WTC11 (cell line): ENCODE measurements at regions not wholly inside any gene's neighbourhood (a gene's known extent, or its start where the extent isn't known, plus 50 kb on each side); places are given as distances from the start of the nearest gene placed in this dataset.

Source experiments
- ATAC-seq: fragments of 200-7000 bp; cut with Tn5 transposase; 2 replicates; pipeline ENCODE4 v1.10.0; 2021; ENCODE audit warnings: mild to moderate bottlenecking, moderate library complexity
- CTCF ChIA-PET: fragments of 300-600 bp; sonication (Branson Sonifier 250); formaldehyde crosslinking; loops from one replicate; lab custom pipeline; 2021; ENCODE audit warnings: antibody characterized with exemption; lab: Charles Lee
- POLR2A ChIA-PET: fragments of 350-600 bp; sonication (Branson Sonifier 250); formaldehyde crosslinking; loops from one replicate; lab custom pipeline; 2021; ENCODE audit warnings: antibody characterized with exemption; lab: Charles Lee
- DNase-seq: peaks from one replicate; pipeline ENCODE4 v3.0.0; 2021; ENCODE audit warnings: low spot score
- H3K27ac Mint-ChIP-seq: 2 replicates; pipeline ENCODE4 v1.8.0; 2021; ENCODE audit warnings: mixed read lengths
- H3K27me3 Mint-ChIP-seq: 2 replicates; pipeline ENCODE4 v1.8.0; 2021; ENCODE audit warnings: low read depth, mild to moderate bottlenecking, moderate library complexity, mixed read lengths
- H3K36me3 Mint-ChIP-seq: 2 replicates; pipeline ENCODE4 v1.8.0; 2021; ENCODE audit warnings: mixed read lengths
- H3K4me1 Mint-ChIP-seq: 2 replicates; pipeline ENCODE4 v1.8.0; 2022; ENCODE audit warnings: mixed read lengths
- H3K4me3 Mint-ChIP-seq: 2 replicates; pipeline ENCODE4 v1.8.0; 2021; ENCODE audit warnings: mild to moderate bottlenecking, moderate library complexity, mixed read lengths
- H3K9me3 Mint-ChIP-seq: 2 replicates; pipeline ENCODE4 v1.8.0; 2021; ENCODE audit warnings: mixed read lengths
- ARID4B ChIP-seq: sonication (generic); formaldehyde crosslinking; IDR thresholded peaks from 2 replicates; pipeline ENCODE4 v1.8.0; 2023; ENCODE audit warnings: missing genetic modification reagents, mild to moderate bottlenecking, borderline replicate concordance
- ATF2 ChIP-seq: sonication (generic); formaldehyde crosslinking; IDR thresholded peaks from 2 replicates; pipeline ENCODE4 v1.8.1; 2022; ENCODE audit warnings: low read depth, missing genetic modification reagents, borderline replicate concordance
- CREM ChIP-seq: sonication (generic); formaldehyde crosslinking; IDR thresholded peaks from 2 replicates; pipeline ENCODE4 v1.8.1; 2022; ENCODE audit warnings: mild to moderate bottlenecking, missing genetic modification reagents, moderate library complexity
- E2F4 ChIP-seq: sonication (generic); formaldehyde crosslinking; IDR thresholded peaks from 2 replicates; pipeline ENCODE4 v1.8.1; 2022; ENCODE audit warnings: low read depth, mild to moderate bottlenecking, moderate library complexity, missing genetic modification reagents, borderline replicate concordance
- FOXP1 ChIP-seq: sonication (generic); formaldehyde crosslinking; IDR thresholded peaks from 2 replicates; pipeline ENCODE4 v1.8.0; 2022; ENCODE audit warnings: missing genetic modification reagents, mild to moderate bottlenecking, moderate library complexity, borderline replicate concordance
- HMGA2 ChIP-seq: fragments of 250-450 bp; sonication (Bioruptor Pico); IDR thresholded peaks from 2 replicates; pipeline ENCODE4 v1.4.0; 2021; ENCODE audit warnings: mild to moderate bottlenecking, moderate library complexity
- NFE2L1 ChIP-seq: sonication (generic); formaldehyde crosslinking; IDR thresholded peaks from 2 replicates; pipeline ENCODE4 v1.8.1; 2023; ENCODE audit warnings: missing genetic modification reagents
- NR3C1 ChIP-seq: sonication (generic); formaldehyde crosslinking; conservative IDR thresholded peaks from 2 replicates; pipeline ENCODE4 v1.8.1; 2023; ENCODE audit warnings: low read depth, mild to moderate bottlenecking, missing genetic modification reagents
- OVOL2 ChIP-seq: fragments of 250-450 bp; sonication (Bioruptor Pico); IDR thresholded peaks from 2 replicates; pipeline ENCODE4 v1.9.0; 2021; ENCODE audit warnings: mild to moderate bottlenecking, borderline replicate concordance
- RELA ChIP-seq: sonication (generic); formaldehyde crosslinking; IDR thresholded peaks from 2 replicates; pipeline ENCODE4 v1.8.1; 2022; ENCODE audit warnings: missing genetic modification reagents, mild to moderate bottlenecking, borderline replicate concordance
- TCF7 ChIP-seq: sonication (generic); formaldehyde crosslinking; IDR thresholded peaks from 2 replicates; pipeline ENCODE4 v1.8.0; 2022; ENCODE audit warnings: mild to moderate bottlenecking, low read depth, missing genetic modification reagents, moderate library complexity
- USF1 ChIP-seq: sonication (generic); formaldehyde crosslinking; IDR thresholded peaks from 2 replicates; pipeline ENCODE4 v1.8.0; 2022; ENCODE audit warnings: mild to moderate bottlenecking, missing genetic modification reagents
- ZNF219 ChIP-seq: sonication (generic); formaldehyde crosslinking; IDR thresholded peaks from 2 replicates; pipeline ENCODE4 v1.8.0; 2023; ENCODE audit warnings: missing genetic modification reagents, mild to moderate bottlenecking, borderline replicate concordance
- ZNF317 ChIP-seq: sonication (generic); formaldehyde crosslinking; IDR thresholded peaks from 2 replicates; pipeline ENCODE4 v1.8.1; 2023; ENCODE audit warnings: low read depth, mild to moderate bottlenecking, moderate library complexity, missing genetic modification reagents, borderline replicate concordance
- TF ChIP-seq, protein P1 (sequence below): sonication (generic); formaldehyde crosslinking; IDR thresholded peaks from 2 replicates; pipeline ENCODE4 v1.8.1; 2023; ENCODE audit warnings: mild to moderate bottlenecking, missing genetic modification reagents
- TF ChIP-seq, protein P2 (sequence below): fragments of 250-450 bp; sonication (Bioruptor Pico); IDR thresholded peaks from 2 replicates; pipeline ENCODE4 v1.9.0; 2021; ENCODE audit warnings: mild to moderate bottlenecking
- TF ChIP-seq, protein P3 (sequence below): sonication (generic); formaldehyde crosslinking; IDR thresholded peaks from 2 replicates; pipeline ENCODE4 v1.8.0; 2022; ENCODE audit warnings: mild to moderate bottlenecking, missing genetic modification reagents
- TF ChIP-seq, protein P4 (sequence below): fragments of 200-600 bp; IDR thresholded peaks from 2 replicates; pipeline ENCODE4 v1.8.0; 2022; ENCODE audit warnings: antibody characterized with exemption

GRCh38 chr18:45236676-45237075 lies 378.6 kb upstream of the SLC14A2 start:
- TF ChIP-seq RELA (CRISPR knock-in tag), result no peak
- no peak for TF ChIP-seq NFE2L1
- no peak for TF ChIP-seq CREM (CRISPR knock-in tag)
- no peak for TF ChIP-seq NR3C1
- no peak for TF ChIP-seq E2F4
- TF ChIP-seq ATF2 (CRISPR knock-in tag), result no peak
- TF ChIP-seq FOXP1 (CRISPR knock-in tag), result no peak
- no peak for TF ChIP-seq ZNF317
- TF ChIP-seq TCF7 (CRISPR knock-in tag), result no peak
- TF ChIP-seq, protein P1, sequence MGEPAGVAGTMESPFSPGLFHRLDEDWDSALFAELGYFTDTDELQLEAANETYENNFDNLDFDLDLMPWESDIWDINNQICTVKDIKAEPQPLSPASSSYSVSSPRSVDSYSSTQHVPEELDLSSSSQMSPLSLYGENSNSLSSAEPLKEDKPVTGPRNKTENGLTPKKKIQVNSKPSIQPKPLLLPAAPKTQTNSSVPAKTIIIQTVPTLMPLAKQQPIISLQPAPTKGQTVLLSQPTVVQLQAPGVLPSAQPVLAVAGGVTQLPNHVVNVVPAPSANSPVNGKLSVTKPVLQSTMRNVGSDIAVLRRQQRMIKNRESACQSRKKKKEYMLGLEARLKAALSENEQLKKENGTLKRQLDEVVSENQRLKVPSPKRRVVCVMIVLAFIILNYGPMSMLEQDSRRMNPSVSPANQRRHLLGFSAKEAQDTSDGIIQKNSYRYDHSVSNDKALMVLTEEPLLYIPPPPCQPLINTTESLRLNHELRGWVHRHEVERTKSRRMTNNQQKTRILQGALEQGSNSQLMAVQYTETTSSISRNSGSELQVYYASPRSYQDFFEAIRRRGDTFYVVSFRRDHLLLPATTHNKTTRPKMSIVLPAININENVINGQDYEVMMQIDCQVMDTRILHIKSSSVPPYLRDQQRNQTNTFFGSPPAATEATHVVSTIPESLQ (CRISPR knock-in tag), result no peak
- TF ChIP-seq ZNF219 (CRISPR knock-in tag), result no peak
- TF ChIP-seq OVOL2 (CRISPR knock-in tag), result no peak
- no peak for TF ChIP-seq USF1 (CRISPR knock-in tag)
- TF ChIP-seq, protein P2, sequence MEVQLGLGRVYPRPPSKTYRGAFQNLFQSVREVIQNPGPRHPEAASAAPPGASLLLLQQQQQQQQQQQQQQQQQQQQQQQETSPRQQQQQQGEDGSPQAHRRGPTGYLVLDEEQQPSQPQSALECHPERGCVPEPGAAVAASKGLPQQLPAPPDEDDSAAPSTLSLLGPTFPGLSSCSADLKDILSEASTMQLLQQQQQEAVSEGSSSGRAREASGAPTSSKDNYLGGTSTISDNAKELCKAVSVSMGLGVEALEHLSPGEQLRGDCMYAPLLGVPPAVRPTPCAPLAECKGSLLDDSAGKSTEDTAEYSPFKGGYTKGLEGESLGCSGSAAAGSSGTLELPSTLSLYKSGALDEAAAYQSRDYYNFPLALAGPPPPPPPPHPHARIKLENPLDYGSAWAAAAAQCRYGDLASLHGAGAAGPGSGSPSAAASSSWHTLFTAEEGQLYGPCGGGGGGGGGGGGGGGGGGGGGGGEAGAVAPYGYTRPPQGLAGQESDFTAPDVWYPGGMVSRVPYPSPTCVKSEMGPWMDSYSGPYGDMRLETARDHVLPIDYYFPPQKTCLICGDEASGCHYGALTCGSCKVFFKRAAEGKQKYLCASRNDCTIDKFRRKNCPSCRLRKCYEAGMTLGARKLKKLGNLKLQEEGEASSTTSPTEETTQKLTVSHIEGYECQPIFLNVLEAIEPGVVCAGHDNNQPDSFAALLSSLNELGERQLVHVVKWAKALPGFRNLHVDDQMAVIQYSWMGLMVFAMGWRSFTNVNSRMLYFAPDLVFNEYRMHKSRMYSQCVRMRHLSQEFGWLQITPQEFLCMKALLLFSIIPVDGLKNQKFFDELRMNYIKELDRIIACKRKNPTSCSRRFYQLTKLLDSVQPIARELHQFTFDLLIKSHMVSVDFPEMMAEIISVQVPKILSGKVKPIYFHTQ (CRISPR knock-in tag), result no peak
- no peak for TF ChIP-seq ARID4B (CRISPR knock-in tag)
- TF ChIP-seq, protein P3, sequence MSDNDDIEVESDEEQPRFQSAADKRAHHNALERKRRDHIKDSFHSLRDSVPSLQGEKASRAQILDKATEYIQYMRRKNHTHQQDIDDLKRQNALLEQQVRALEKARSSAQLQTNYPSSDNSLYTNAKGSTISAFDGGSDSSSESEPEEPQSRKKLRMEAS (CRISPR knock-in tag), result no peak
- TF ChIP-seq, protein P4, sequence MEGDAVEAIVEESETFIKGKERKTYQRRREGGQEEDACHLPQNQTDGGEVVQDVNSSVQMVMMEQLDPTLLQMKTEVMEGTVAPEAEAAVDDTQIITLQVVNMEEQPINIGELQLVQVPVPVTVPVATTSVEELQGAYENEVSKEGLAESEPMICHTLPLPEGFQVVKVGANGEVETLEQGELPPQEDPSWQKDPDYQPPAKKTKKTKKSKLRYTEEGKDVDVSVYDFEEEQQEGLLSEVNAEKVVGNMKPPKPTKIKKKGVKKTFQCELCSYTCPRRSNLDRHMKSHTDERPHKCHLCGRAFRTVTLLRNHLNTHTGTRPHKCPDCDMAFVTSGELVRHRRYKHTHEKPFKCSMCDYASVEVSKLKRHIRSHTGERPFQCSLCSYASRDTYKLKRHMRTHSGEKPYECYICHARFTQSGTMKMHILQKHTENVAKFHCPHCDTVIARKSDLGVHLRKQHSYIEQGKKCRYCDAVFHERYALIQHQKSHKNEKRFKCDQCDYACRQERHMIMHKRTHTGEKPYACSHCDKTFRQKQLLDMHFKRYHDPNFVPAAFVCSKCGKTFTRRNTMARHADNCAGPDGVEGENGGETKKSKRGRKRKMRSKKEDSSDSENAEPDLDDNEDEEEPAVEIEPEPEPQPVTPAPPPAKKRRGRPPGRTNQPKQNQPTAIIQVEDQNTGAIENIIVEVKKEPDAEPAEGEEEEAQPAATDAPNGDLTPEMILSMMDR, result no peak
- no peak for TF ChIP-seq HMGA2 (CRISPR knock-in tag)
- CTCF ChIA-PET, result interaction anchor here (0.6 to 0.8 kb wide), 3 partner anchors 24 to 149 kb away, joined by 3 read pairs; no protein-coding TSS in a partner anchor
- POLR2A ChIA-PET, result no interaction called here
- Mint-ChIP-seq H3K4me3 (no peak overlapping the region), H3K9me3 (peaks cover 13% of the 10 kb centered on the region), H3K27me3 (no peaks in the 10 kb centered on the region), H3K27ac (no peak overlapping the region), H3K36me3 (no peaks in the 10 kb centered on the region), H3K4me1 (peaks cover 17% of the 10 kb centered on the region)
- no peak for ATAC-seq
- DNase-seq, result no peak
